Stimulated activated CD8-positive, alpha-beta memory T cell treated with anti-CD3 and anti-CD28 coated beads, Interleukin-2, amount 100 ng/mL, for 1 hour (primary cell): ENCODE measurements at regions not wholly inside any gene's neighbourhood (a gene's known extent, or its start where the extent isn't known, plus 50 kb on each side); places are given as distances from the start of the nearest gene placed in this dataset.
"Not testable (repeated sequence)": the region's sequence is repeated elsewhere in the genome, so short reads cannot be mapped to it uniquely, and the experiment has no call there.

Source experiments
- DNase-seq, 2 donors: peaks; one replicate each; pipeline ENCODE4 v3.0.0-alpha.2; 2020; ENCODE audit warnings: low read depth in 2 of 2

DNA sequence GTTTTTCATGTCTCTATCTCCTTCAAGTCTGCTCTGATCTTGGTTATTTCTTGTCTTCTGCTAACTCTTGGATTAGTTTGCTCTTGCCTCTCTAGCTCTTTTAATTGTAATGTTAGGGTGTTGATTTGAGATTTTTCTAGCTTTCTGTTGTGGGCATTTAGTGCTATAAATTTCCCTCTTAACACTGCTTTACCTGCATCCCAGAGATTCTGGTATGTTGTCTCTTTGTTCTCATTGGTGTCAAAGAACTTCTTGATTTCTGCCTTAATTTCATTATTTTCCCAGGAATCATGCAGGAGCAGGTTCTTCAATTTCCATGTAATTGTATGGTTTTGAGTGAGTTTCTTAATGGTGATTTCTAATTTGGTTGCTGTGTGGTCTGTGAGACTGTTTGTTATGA, 128.5 kb upstream of the ZNF267 start:
- not testable (repeated sequence) for DNase-seq

DNA sequence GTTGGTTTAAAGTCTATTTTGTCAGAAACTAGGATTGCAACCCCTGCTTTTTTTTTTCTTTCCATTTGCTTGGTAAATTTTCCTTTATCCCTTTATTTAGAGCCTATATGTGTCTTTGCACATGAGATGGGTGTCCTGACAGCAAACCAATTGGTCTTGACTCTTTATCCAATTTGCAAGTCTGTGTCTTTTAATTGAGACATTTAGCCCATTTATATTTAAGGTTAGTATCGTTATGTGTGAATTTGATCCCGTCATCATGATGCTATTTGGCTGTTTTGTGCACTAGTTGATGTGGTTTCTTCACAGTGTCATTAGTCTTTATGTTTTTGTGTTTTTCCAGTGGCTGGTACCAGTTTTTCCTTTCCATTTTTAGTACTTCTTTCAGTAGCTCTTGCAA, 127.7 kb upstream of the ZNF267 start:
- no peak for DNase-seq

DNA sequence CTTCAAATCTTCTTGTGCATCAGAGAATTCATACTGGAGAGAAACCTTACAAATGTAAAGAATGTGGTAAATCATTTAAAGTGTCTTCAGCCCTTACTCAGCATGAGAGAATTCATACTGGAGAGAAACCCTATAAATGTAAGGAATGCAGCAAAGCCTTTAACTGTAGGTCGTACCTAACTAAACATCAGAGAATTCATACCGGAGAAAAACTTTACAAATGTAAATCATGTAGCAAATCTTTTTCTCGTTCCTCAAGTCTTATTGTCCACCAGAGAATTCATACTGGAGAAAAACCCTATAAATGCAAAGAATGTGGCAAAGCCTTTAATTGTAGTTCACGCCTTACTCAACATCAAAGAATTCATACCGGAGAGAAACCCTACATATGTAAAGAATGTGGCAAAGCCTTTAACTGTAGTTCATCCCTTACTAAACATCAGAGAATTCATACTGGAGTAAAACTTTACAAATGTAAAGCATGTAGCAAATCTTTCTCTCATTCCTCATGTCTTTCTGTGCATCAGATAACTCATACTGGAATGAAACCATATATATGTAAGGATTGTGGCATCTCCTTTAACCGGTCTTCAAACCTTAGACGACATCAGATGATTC, 118.5 kb upstream of the ZNF267 start:
- no peak for DNase-seq

DNA sequence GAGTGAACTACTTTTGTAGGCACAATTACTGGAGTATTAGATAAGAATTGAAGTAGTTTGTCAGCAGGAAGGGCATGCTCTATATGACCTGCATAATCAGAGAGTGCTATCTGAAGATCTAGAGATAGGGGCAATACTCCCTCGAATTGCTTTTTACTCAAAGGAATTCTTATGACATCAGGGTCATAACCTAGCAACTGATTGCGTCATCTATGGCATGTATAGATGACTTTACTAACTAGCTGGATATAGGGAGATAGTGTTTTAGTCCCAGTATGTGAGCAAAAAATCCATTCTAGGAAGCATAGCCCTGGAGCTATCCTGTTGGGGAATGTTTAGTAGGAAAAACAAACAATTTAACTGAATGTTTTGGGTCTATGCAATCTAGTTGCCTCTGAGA, 109.5 kb upstream of the ZNF267 start:
- DNase-seq, result no peak

DNA sequence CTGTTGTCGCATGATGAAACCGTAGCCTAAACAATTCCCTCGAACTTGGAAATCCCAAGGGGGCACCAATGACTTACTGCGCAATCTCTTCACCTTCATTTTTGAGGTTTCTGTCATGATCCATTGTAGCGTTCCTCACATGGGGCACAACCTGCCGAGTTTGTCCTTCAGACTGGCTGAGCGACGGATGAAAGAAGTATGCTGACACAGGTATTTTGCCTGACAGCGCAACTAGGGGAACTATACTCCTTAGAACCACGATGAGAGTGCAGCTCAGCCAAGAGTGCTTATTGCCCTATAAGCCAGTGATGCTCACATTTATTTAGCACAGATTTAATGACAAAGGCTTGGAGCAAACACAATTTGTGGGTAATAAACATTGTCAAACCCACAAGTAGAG, 106.3 kb upstream of the ZNF267 start:
- no peak for DNase-seq

DNA sequence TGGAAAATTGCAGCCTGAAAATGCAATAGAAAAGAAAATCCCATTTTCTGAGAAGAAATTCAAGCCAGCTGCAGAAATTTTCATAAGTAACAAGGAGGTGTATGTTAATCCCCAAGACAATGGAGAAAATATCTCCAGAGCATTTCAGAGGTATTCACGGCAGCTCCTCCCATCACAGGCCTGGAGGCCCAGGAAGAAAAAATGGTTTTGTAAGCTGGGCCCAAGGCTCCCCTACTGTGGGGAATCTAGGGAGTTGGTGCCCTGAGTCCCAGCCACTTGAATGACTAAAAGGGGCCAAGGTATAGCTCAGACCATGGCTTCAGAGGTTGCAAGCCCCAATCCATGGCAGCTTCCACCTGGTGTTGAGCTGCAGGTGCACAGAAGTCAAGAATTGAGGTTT, 93.3 kb upstream of the ZNF267 start:
- no peak for DNase-seq

DNA sequence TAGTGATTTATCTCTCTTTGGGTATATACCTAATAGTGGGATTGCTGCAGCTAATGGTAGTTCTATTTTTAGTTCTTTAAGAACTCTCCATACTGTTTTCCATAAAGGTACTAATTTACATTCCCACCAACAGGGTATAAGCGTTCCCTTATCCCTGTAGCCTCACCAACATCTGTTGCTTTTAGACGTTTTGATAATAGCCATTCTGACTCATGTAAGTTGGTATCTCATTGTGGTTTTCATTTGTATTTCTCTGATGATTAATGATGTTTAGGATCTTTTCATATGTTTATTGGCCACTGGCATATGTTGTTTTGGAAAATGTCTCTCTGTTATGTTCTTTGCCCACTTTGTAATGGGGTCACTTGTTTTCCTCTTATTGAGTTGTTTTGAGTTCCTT, 88.5 kb upstream of the ZNF267 start:
- no peak for DNase-seq

DNA sequence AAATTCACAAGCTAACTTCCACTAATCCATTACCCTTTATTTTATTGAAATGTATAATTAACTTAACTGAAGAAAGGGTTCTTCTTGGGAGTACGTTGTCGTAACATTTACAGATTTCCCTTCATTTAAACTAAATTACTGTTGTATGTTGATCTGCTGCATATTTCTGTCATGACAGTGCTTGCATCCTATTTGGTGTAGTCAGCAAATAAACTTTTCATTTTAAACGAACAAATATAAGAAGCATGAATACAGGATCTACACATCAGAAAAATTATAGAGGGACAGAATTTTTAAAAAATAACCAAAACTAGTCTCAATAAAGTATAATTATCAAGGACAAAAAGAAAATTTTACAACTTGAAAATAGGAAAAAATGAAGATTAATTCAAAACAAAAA, 66.5 kb upstream of the ZNF267 start:
- no peak for DNase-seq

DNA sequence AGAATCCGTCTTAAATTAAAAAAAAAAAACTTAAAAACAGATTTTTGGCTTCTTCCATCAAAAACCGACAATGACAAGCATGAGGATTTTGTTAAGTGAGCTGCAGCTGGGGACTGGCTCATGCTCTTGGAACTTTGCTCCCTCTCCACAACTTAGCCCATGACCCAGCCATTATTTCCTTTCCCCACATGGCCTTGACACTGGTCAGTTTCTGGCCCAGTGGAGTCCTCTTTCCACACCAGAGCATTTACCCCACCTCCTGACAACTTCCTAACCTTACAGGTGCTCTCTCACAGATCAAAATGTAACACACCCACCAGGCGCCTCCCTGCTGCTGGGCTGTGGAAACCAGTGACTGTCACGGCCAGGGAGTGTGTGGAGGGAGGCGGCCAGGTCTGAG, 62.7 kb upstream of the ZNF267 start:
- DNase-seq, result no peak

DNA sequence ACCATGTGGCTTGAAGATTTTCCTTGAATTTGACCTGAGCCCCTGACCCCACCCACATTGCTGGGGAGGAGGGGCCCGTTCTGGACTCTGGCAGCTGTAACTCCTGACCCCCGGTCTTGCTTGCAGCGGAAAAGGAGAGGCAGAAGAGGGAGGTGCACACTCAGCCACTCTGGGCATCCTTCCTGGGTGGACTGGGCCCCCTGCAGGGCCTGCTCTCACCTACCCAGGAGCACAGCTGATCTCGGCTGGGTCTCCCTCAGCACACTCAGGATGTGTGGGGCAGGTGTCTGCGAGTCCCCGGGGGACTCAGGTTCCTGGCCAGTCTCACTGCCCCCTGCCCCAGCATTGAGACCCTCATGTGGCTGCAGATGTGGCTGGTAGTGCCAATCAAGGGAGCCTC, 57.5 kb upstream of the ZNF267 start:
- DNase-seq, result not testable (repeated sequence)

DNA sequence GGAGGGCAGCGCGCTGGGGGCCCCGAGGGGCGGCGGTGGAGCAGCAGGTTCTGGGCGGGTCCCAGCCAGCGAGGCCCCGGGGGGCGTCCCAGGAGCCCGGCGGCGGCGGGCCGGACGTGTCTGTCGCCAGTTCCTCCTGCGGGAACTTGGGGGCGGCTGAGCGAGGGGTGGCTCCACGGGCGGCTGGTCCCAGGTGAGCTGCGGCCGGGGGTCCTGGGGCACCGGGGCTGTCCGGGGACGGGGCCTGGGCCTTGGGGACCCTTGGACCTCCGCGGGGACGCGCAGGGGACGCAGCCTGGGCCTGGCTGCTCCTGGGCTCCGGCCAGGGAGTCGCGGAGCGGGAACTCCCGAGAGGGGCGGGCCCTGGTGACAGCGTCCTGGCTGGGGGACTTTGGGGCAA, 54.2 kb upstream of the ZNF267 start:
- DNase-seq, result no peak

DNA sequence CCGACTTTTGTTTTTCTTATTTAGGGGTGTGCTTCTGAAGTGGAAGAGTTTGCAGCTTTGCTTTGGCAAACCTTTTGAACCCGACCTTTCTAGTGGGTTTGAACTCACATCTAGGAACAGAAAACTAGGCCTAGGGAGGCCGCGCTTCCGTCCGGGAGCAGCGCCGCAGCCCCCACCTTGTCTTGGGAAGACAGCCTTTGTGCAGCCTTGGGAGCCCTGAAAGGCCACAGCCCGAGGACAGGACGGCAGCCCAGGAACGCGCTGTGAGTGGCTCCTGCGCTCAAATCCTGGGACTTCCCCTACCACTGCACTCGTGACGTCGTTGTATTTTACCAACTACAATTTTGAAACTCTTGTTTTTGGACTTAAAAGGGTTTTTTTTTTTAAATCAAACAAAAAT, 53.7 kb upstream of the ZNF267 start:
- DNase-seq, result no peak
